Endothelial cell of umbilical vein (primary cell): ENCODE measurements at regions not wholly inside any gene's neighbourhood (a gene's known extent, or its start where the extent isn't known, plus 50 kb on each side); places are given as distances from the start of the nearest gene placed in this dataset.

Source experiments
- BruUV-seq: library from RNA; stranded (reverse); fragments of 400-500 nt; replicated peaks from 2 replicates; lab custom pipeline; 2021; lab: Mats Ljungman, UMichigan
- CTCF ChIA-PET: fragments of 300-600, 350-600 bp; sonication (Branson Sonifier 250); formaldehyde crosslinking; loops from one replicate; lab custom pipeline; 2021; ENCODE audit warnings: antibody characterized with exemption, inconsistent platforms; lab: Charles Lee
- POLR2A ChIA-PET: fragments of 300-600, 350-600 bp; sonication (Branson Sonifier 250); formaldehyde crosslinking; loops from one replicate; lab custom pipeline; 2021; ENCODE audit warnings: antibody characterized with exemption, inconsistent platforms; lab: Charles Lee
- DNase-seq: peaks from one replicate; pipeline ENCODE4 v3.0.0-alpha.2; 2011; ENCODE audit warnings: low read depth, low spot score
- FAIRE-seq: peaks from 2 replicates; lab custom pipeline; 2011; peaks lifted over from hg19 to GRCh38; lab: Jason Lieb, UNC
- H2AFZ ChIP-seq: 2 replicates; pipeline ENCODE4 v1.6.0; 2012; ENCODE audit warnings: low read depth, low read length, control low read depth, inconsistent platforms
- H3K27ac ChIP-seq: 2 replicates; pipeline ENCODE4 v1.5.1; 2011; ENCODE audit warnings: low read depth, mild to moderate bottlenecking, control low read depth, low read length, moderate library complexity; ENCODE audit not compliant: insufficient read depth
- H3K27me3 ChIP-seq, 2 experiments: 2 replicates each; pipeline versions ENCODE4 v1.6.0 to v1.6.1; 2011; ENCODE audit warnings: low read length in 2 of 2, mixed read lengths in 1 of 2; ENCODE audit not compliant: control insufficient read depth in 2 of 2, insufficient read depth in 2 of 2
- H3K36me3 ChIP-seq, 2 experiments: 2 replicates in 1 of 2; 3 replicates in 1 of 2; pipeline ENCODE4 v1.5.1; 2011; ENCODE audit warnings: low read length in 2 of 2, mild to moderate bottlenecking in 1 of 2, moderate library complexity in 1 of 2; ENCODE audit not compliant: control insufficient read depth in 2 of 2, insufficient read depth in 2 of 2; ENCODE audit errors: extremely low read depth in 1 of 2
- H3K4me1 ChIP-seq: 3 replicates; pipeline ENCODE4 v1.5.1; 2011; ENCODE audit warnings: mild to moderate bottlenecking, low read length; ENCODE audit not compliant: control insufficient read depth, insufficient read depth; ENCODE audit errors: extremely low read depth
- H3K4me2 ChIP-seq: 2 replicates; pipeline ENCODE4 v1.6.1; 2011; ENCODE audit warnings: low read length, control low read depth, mixed read lengths; ENCODE audit not compliant: insufficient read depth
- H3K4me3 ChIP-seq, 3 experiments: fragments of 200-600 bp in 1 of 3; sonication (generic), shearing (Covaris generic) in 1 of 3; replicated peaks in 1 of 3; 2 replicates each; pipeline ENCODE4 v1.5.1; 2011 to 2016; ENCODE audit warnings: control low read depth in 3 of 3, low read length in 3 of 3, mild to moderate bottlenecking in 2 of 3, inconsistent platforms in 1 of 3, low read depth in 1 of 3, moderate library complexity in 1 of 3; ENCODE audit not compliant: insufficient read depth in 1 of 3
- H3K79me2 ChIP-seq: 2 replicates; pipeline ENCODE4 v1.6.0; 2012; ENCODE audit warnings: low read length, inconsistent platforms; ENCODE audit not compliant: control insufficient read depth, insufficient read depth
- H3K9ac ChIP-seq: replicated peaks from 2 replicates; pipeline ENCODE3; 2011; ENCODE audit warnings: low read length, control low read depth; ENCODE audit not compliant: insufficient read depth; ENCODE audit errors: extremely low read depth
- H3K9me1 ChIP-seq: replicated peaks from 3 replicates; pipeline ENCODE4 v1.6.0; 2011; ENCODE audit warnings: mild to moderate bottlenecking, low read length; ENCODE audit not compliant: control insufficient read depth, insufficient read depth; ENCODE audit errors: extremely low read depth
- H3K9me3 ChIP-seq: replicated peaks from 2 replicates; pipeline ENCODE4 v1.5.1; 2012; ENCODE audit warnings: low read length, inconsistent platforms; ENCODE audit not compliant: control insufficient read depth, insufficient read depth
- H4K20me1 ChIP-seq: replicated peaks from 2 replicates; pipeline ENCODE3; 2011; ENCODE audit warnings: mild to moderate bottlenecking, low read length; ENCODE audit not compliant: control insufficient read depth, insufficient read depth; ENCODE audit errors: extremely low read depth
- CTCF ChIP-seq, 2 donors: IDR thresholded peaks; 1 replicate in 1 of 2; 2 replicates in 1 of 2; pipeline ENCODE4 v1.5.1; 2011; ENCODE audit warnings: low read length in 2 of 2, mild to moderate bottlenecking in 2 of 2, moderate library complexity in 2 of 2, control low read depth in 1 of 2, inconsistent platforms in 1 of 2, low read depth in 1 of 2; ENCODE audit not compliant: insufficient read depth in 1 of 2; ENCODE audit errors: extremely low read depth in 1 of 2
- EZH2 ChIP-seq: IDR thresholded peaks from 2 replicates; pipeline ENCODE4 v1.6.1; 2012; ENCODE audit warnings: borderline replicate concordance, low read depth, mild to moderate bottlenecking, moderate library complexity, low read length, inconsistent platforms; ENCODE audit not compliant: severe bottlenecking
- FOS ChIP-seq: IDR thresholded peaks from 2 replicates; pipeline ENCODE4 v1.6.1; 2011; ENCODE audit warnings: mild to moderate bottlenecking, low read length, moderate library complexity, borderline replicate concordance; ENCODE audit not compliant: insufficient read depth
- GATA2 ChIP-seq: IDR thresholded peaks from 2 replicates; pipeline ENCODE4 v1.7.0; 2011; ENCODE audit warnings: low read depth, mild to moderate bottlenecking, moderate library complexity, mixed read lengths, low read length; ENCODE audit not compliant: insufficient read length, insufficient read depth
- JUN ChIP-seq: IDR thresholded peaks from 2 replicates; pipeline ENCODE4 v1.6.1; 2011; ENCODE audit warnings: borderline replicate concordance, low read depth; ENCODE audit not compliant: insufficient read length, insufficient read depth
- MAX ChIP-seq: IDR thresholded peaks from 2 replicates; pipeline ENCODE4 v1.6.1; 2011; ENCODE audit not compliant: insufficient read depth, insufficient read length
- MYC ChIP-seq: IDR thresholded peaks from one replicate; pipeline ENCODE4 v1.6.1; 2011; ENCODE audit warnings: mild to moderate bottlenecking, low read depth, low read length
- POLR2A ChIP-seq: IDR thresholded peaks from 2 replicates; pipeline ENCODE4 v1.6.1; 2012; ENCODE audit warnings: low read depth, mild to moderate bottlenecking, control low read depth, low read length
- POLR2AphosphoS5 ChIP-seq: IDR thresholded peaks from 2 replicates; pipeline ENCODE4 v1.6.1; 2012; ENCODE audit warnings: low read depth, mild to moderate bottlenecking, control low read depth, low read length, moderate library complexity; ENCODE audit not compliant: insufficient read depth
- dilution Hi-C: fragments of 300-500 bp; cut with MboI; formaldehyde crosslinking; loops from one replicate; pipeline ENCODE4 v1.15.0; 2019; ENCODE audit warnings: low sequenced_read_pairs; ENCODE audit not compliant: extremely low pct_ligation_motif_present
- intact Hi-C: fragments of 100-400 bp; cut with micrococcal nuclease; formaldehyde crosslinking; loops from one replicate; pipeline ENCODE4 v1.10.0; 2022

GRCh38 chr18:28459587-28459986 lies 282.7 kb upstream of the CDH2 start:
- no peak for TF ChIP-seq MYC
- TF ChIP-seq MAX = no peak
- TF ChIP-seq GATA2 = no peak
- no peak for TF ChIP-seq EZH2
- no peak for TF ChIP-seq POLR2AphosphoS5
- no peak for TF ChIP-seq FOS
- TF ChIP-seq CTCF (IDR thresholded peaks at IDR 0.05; ENCODE audit: extremely low read depth in 1 of 2, insufficient read depth in 1 of 2, low read depth in 1 of 2, low read length in 2 of 2) = no peak
- no peak for TF ChIP-seq JUN
- TF ChIP-seq POLR2A = no peak
- Histone ChIP-seq H4K20me1 (no peaks in the 10 kb centered on the region), H3K4me1 (no peaks in the 10 kb centered on the region), H3K9me3 (no peaks in the 10 kb centered on the region), H3K36me3 (no peaks in the 10 kb centered on the region), H2AFZ (no peak overlapping the region), H3K4me2 (no peak overlapping the region), H3K79me2 (no peaks in the 10 kb centered on the region), H3K4me3 (no peak overlapping the region), H3K9me1 (no peaks in the 10 kb centered on the region), H3K9ac (no peak overlapping the region), H3K27ac (no peak overlapping the region), H3K27me3 (no peaks in the 10 kb centered on the region)
- FAIRE-seq (no peak), DNase-seq (no peak)
- intact Hi-C loops (no loop called here), dilution Hi-C loops (no loop called here)
- POLR2A ChIA-PET = no interaction called here
- BruUV-seq = no TSS peak
- CTCF ChIA-PET = no interaction called here
